Naive thymus-derived CD8-positive, alpha-beta T cell (primary cell): ENCODE measurements at regions not wholly inside any gene's neighbourhood (a gene's known extent, or its start where the extent isn't known, plus 50 kb on each side); places are given as distances from the start of the nearest gene placed in this dataset.

Source experiments
- ATAC-seq, 2 donors: fragments of 150-1000 bp; cut with Tn5 transposase in 1 of 2; sonication (Bioruptor Pico), chemical (Tn5 transposase) in 1 of 2; 1 replicate in 1 of 2; 2 replicates in 1 of 2; pipeline ENCODE4 v1.10.0; 2021; ENCODE audit warnings: mild to moderate bottlenecking in 2 of 2, moderate library complexity in 2 of 2
- POLR2A ChIA-PET: fragments of 350-600 bp; sonication (Branson Sonifier 250); formaldehyde crosslinking; loops from one replicate; lab custom pipeline; 2021; ENCODE audit warnings: antibody characterized with exemption; lab: Charles Lee
- DNase-seq, 10 donors: peaks; one replicate each; pipeline versions ENCODE4 v3.0.0 to v3.0.0-alpha.2; 2020 to 2022
- H3K27ac Mint-ChIP-seq, 10 donors: one replicate each; pipeline ENCODE4 v1.8.0; 2020 to 2022; ENCODE audit warnings: mild to moderate bottlenecking in 10 of 10, mixed read lengths in 10 of 10, moderate library complexity in 4 of 10, inconsistent platforms in 1 of 10
- H3K27me3 Mint-ChIP-seq, 5 donors: one replicate each; pipeline ENCODE4 v1.8.0; 2021 to 2022; ENCODE audit warnings: mixed read lengths in 5 of 5
- H3K36me3 Mint-ChIP-seq, 3 donors: one replicate each; pipeline ENCODE4 v1.8.0; 2020 to 2022; ENCODE audit warnings: mixed read lengths in 3 of 3, mild to moderate bottlenecking in 2 of 3, inconsistent platforms in 1 of 3
- H3K4me1 Mint-ChIP-seq, 4 donors: one replicate each; pipeline ENCODE4 v1.8.0; 2021 to 2022; ENCODE audit warnings: mixed read lengths in 4 of 4
- H3K4me3 Mint-ChIP-seq, 10 donors: one replicate each; pipeline ENCODE4 v1.8.0; 2020 to 2022; ENCODE audit warnings: mild to moderate bottlenecking in 10 of 10, mixed read lengths in 10 of 10, moderate library complexity in 6 of 10, inconsistent platforms in 1 of 10
- H3K9me3 Mint-ChIP-seq, 9 donors: one replicate each; pipeline ENCODE4 v1.8.0; 2020 to 2022; ENCODE audit warnings: mixed read lengths in 9 of 9, mild to moderate bottlenecking in 3 of 9, inconsistent platforms in 1 of 9, moderate library complexity in 1 of 9

DNA sequence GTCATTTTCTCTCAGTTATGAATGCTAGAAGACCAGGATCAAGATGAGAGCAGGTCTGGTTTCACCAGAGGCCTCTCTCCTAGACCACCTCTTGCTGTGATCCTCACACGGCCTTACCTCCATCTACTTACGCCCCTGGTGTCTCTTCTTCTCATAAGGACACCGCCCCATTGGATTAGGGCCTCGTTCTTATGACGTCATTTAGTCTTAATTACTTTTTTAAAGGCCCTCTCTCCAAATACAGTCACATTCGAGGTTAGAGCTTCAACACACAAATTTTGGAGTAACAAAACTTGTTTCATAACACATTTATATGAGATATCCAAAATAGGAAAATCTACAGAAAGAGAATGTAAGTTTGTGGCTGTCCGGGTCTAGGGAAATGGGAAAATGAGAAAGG, 391.0 kb upstream of the PITX2 start:
- POLR2A ChIA-PET, result no interaction called here
- DNase-seq (no peak), ATAC-seq (no peak)
- Mint-ChIP-seq H3K4me3 (no peak overlapping the region), H3K4me1 (no peaks in the 10 kb centered on the region), H3K36me3 (no peaks in the 10 kb centered on the region), H3K27me3 (no peaks in the 10 kb centered on the region), H3K27ac (no peak overlapping the region), H3K9me3 (peaks cover 0 to 12% (median 2%) of the 10 kb centered on the region in 9 donors)

DNA sequence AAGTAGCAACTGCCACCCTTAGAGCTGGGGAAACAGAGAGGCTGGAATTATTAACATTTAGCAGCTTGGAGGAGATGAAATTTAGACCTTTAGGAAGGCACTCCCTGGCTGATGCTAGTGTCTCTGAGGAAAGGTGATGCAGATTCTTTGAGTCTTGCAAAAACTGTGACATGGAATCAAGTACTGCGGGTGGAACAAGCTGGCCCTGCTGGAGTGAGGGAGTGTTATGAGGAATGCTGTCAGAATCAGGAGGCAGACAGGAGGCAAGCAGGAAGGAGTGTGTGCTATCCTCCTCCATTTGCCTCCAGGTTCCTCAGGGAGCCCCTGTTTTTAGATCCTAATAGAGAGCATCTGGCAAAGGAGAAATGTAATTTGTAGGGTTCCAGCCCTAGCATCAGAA, 391.7 kb upstream of the PITX2 start:
- Mint-ChIP-seq H3K27me3 (no peaks in the 10 kb centered on the region), H3K4me1 (no peaks in the 10 kb centered on the region), H3K27ac (no peak overlapping the region), H3K4me3 (no peak overlapping the region), H3K36me3 (no peaks in the 10 kb centered on the region), H3K9me3 (peaks cover 0 to 12% (median 2%) of the 10 kb centered on the region in 9 donors)
- POLR2A ChIA-PET, result no interaction called here
- DNase-seq (no peak), ATAC-seq (no peak)

DNA sequence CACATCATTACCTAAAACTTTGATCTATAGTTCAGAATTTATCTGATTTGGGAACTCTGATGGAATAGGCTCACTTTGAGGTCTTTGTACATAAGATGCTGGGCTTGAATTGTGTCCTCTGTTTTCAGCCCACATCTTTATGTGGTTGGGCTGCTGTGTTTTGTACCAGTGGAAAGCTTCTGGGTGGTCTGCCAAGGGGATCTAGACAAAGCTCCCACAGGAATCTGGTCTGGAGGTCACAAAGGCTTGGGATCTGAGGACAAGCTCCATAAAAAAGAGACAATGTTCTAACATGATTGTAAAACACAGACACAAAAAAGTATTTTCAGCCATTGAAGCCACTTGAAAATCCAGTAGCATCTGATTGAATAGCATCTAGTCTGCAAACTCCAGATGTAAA, 393.5 kb upstream of the PITX2 start:
- no peaks in the 10 kb centered on the region for H3K27me3 Mint-ChIP-seq
- ATAC-seq (no peak), DNase-seq (no peak)
- POLR2A ChIA-PET, result no interaction called here
- no peak overlapping the region for H3K27ac Mint-ChIP-seq
- peaks cover 0 to 12% (median 2%) of the 10 kb centered on the region in 9 donors for H3K9me3 Mint-ChIP-seq
- H3K4me3 Mint-ChIP-seq, result no peak overlapping the region
- no peaks in the 10 kb centered on the region for H3K36me3 Mint-ChIP-seq
- no peaks in the 10 kb centered on the region for H3K4me1 Mint-ChIP-seq

GRCh38 chr4:111018216-111018615, 395.3 kb upstream of the PITX2 start:
- Mint-ChIP-seq H3K9me3 (peaks cover 0 to 12% (median 3%) of the 10 kb centered on the region in 9 donors), H3K4me1 (no peaks in the 10 kb centered on the region), H3K36me3 (no peaks in the 10 kb centered on the region), H3K27me3 (no peaks in the 10 kb centered on the region), H3K4me3 (no peak overlapping the region), H3K27ac (no peak overlapping the region)
- no peak for ATAC-seq
- no peak for DNase-seq
- POLR2A ChIA-PET, result no interaction called here

GRCh38 chr4:111020476-111020875, 397.6 kb upstream of the PITX2 start:
- POLR2A ChIA-PET, result no interaction called here
- ATAC-seq, result no peak
- H3K27ac Mint-ChIP-seq, result no peak overlapping the region
- no peaks in the 10 kb centered on the region for H3K4me1 Mint-ChIP-seq
- DNase-seq, result no peak
- peaks cover 0 to 4% (median 0%) of the 10 kb centered on the region in 9 donors for H3K9me3 Mint-ChIP-seq
- H3K4me3 Mint-ChIP-seq, result no peak overlapping the region
- no peaks in the 10 kb centered on the region for H3K36me3 Mint-ChIP-seq
- peaks cover 0 to 1% (median 0%) of the 10 kb centered on the region in 5 donors for H3K27me3 Mint-ChIP-seq

GRCh38 chr4:111020961-111021360, 398.1 kb upstream of the PITX2 start:
- Mint-ChIP-seq H3K27ac (no peak overlapping the region), H3K4me3 (no peak overlapping the region), H3K4me1 (no peaks in the 10 kb centered on the region), H3K9me3 (peaks cover 0 to 4% (median 0%) of the 10 kb centered on the region in 9 donors), H3K36me3 (no peaks in the 10 kb centered on the region), H3K27me3 (peaks cover 0 to 1% (median 0%) of the 10 kb centered on the region in 5 donors)
- ATAC-seq (no peak), DNase-seq (no peak)
- POLR2A ChIA-PET, result no interaction called here

GRCh38 chr4:111022758-111023157, 399.9 kb upstream of the PITX2 start:
- Mint-ChIP-seq H3K9me3 (peaks cover 0 to 8% (median 0%) of the 10 kb centered on the region in 9 donors), H3K36me3 (no peaks in the 10 kb centered on the region), H3K4me3 (no peak overlapping the region), H3K4me1 (no peaks in the 10 kb centered on the region), H3K27ac (no peak overlapping the region), H3K27me3 (peaks cover 0 to 1% (median 0%) of the 10 kb centered on the region in 5 donors)
- POLR2A ChIA-PET, result no interaction called here
- ATAC-seq (no peak), DNase-seq (no peak)

GRCh38 chr4:111027526-111027925, 404.6 kb upstream of the PITX2 start:
- no peak for ATAC-seq

DNA sequence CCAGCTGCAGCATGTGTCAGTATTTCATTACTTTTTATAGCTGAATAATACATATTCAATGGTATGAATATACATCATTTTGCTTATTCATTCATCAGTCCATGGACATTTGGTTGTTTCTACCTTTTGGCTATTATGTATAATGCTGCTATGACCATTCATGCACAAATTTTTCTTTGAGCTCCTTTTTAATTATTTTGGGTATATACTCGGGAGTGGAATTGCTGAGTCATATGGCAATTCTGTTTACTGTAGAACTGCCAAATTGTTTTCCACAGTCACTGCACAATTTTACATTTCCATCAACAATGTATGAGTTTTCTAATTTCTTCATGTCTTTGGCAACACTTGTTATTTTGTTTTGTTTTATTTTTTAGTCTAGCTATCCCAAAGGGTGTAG, 405.9 kb upstream of the PITX2 start:
- H3K4me3 Mint-ChIP-seq, result no peak overlapping the region
- H3K9me3 Mint-ChIP-seq, result peaks cover 0 to 12% (median 3%) of the 10 kb centered on the region in 9 donors
- POLR2A ChIA-PET, result no interaction called here

More at GRCh38 chr4:111027526-111027925, 404.6 kb upstream of the PITX2 start:
- H3K36me3 Mint-ChIP-seq, result no peaks in the 10 kb centered on the region
- H3K4me1 Mint-ChIP-seq, result no peaks in the 10 kb centered on the region
- DNase-seq, result no peak
- peaks cover 0 to 12% (median 3%) of the 10 kb centered on the region in 9 donors for H3K9me3 Mint-ChIP-seq
- POLR2A ChIA-PET, result no interaction called here
- H3K27ac Mint-ChIP-seq, result no peak overlapping the region
- peaks cover 0 to 1% (median 0%) of the 10 kb centered on the region in 5 donors for H3K27me3 Mint-ChIP-seq
- H3K4me3 Mint-ChIP-seq, result no peak overlapping the region

GRCh38 chr4:111031001-111031579, 408.2 kb upstream of the PITX2 start:
- peaks cover 0 to 12% (median 3%) of the 10 kb centered on the region in 9 donors for H3K9me3 Mint-ChIP-seq
- no peak overlapping the region for H3K4me3 Mint-ChIP-seq
- H3K36me3 Mint-ChIP-seq, result no peaks in the 10 kb centered on the region
- DNase-seq (no peak), ATAC-seq (no peak)
- H3K27ac Mint-ChIP-seq, result no peak overlapping the region
- no peaks in the 10 kb centered on the region for H3K27me3 Mint-ChIP-seq
- no peaks in the 10 kb centered on the region for H3K4me1 Mint-ChIP-seq
- POLR2A ChIA-PET, result no interaction called here

More for the DNA sequence above, 405.9 kb upstream of the PITX2 start:
- peaks cover 0 to 1% (median 0%) of the 10 kb centered on the region in 5 donors for H3K27me3 Mint-ChIP-seq
- ATAC-seq, result no peak
- no peak overlapping the region for H3K27ac Mint-ChIP-seq
- no peaks in the 10 kb centered on the region for H3K36me3 Mint-ChIP-seq
- no peaks in the 10 kb centered on the region for H3K4me1 Mint-ChIP-seq
- no peak for DNase-seq

GRCh38 chr4:111031596-111031995, 408.7 kb upstream of the PITX2 start:
- H3K4me1 Mint-ChIP-seq, result no peaks in the 10 kb centered on the region

DNA sequence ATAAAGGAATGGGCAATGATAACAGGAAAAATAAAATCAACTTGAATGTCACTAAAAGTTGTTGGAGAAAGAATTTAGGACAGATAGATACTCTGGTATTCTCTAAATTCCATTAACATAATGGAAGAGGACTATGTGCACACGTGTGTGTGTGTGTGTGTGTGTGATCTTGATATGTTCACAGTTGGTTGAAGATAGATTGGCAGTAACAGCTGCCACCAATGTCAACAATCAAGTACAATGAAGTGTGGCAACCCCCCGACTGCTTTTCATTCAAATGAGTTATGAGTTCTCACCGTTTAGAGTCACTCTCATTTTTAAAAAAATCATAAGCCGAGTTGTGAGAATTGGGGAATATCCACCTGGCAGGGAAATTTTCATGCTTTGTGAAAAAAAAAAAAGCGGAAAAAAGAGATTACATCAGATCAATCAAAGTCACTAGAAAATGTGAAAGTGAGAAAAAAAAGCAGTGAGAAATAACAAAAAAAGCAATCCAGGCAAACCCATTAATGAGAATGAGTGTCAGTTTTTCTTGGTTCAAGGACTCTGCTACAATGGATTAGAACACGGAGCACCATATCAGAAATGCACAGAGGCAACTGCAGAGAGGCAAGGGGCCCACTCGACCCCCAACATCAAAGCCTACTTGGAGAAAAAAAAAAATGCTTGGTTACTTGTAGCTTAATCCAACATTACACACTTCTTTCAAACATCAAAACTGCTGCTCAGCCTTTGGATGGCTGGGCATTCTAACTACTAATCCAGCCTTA, 414.9 kb upstream of the PITX2 start:
- Mint-ChIP-seq H3K4me1 (no peaks in the 10 kb centered on the region), H3K27ac (no peak overlapping the region), H3K4me3 (no peak overlapping the region), H3K9me3 (peaks cover 0 to 10% (median 0%) of the 10 kb centered on the region in 9 donors), H3K36me3 (no peaks in the 10 kb centered on the region), H3K27me3 (no peaks in the 10 kb centered on the region)
- POLR2A ChIA-PET, result no interaction called here
- DNase-seq (no peak), ATAC-seq (no peak)

More at GRCh38 chr4:111031596-111031995, 408.7 kb upstream of the PITX2 start:
- no peaks in the 10 kb centered on the region for H3K27me3 Mint-ChIP-seq
- no peak for ATAC-seq
- no peak overlapping the region for H3K4me3 Mint-ChIP-seq
- H3K9me3 Mint-ChIP-seq, result peaks cover 0 to 12% (median 3%) of the 10 kb centered on the region in 9 donors
- H3K36me3 Mint-ChIP-seq, result no peaks in the 10 kb centered on the region
- POLR2A ChIA-PET, result no interaction called here
- no peak for DNase-seq
- H3K27ac Mint-ChIP-seq, result no peak overlapping the region

DNA sequence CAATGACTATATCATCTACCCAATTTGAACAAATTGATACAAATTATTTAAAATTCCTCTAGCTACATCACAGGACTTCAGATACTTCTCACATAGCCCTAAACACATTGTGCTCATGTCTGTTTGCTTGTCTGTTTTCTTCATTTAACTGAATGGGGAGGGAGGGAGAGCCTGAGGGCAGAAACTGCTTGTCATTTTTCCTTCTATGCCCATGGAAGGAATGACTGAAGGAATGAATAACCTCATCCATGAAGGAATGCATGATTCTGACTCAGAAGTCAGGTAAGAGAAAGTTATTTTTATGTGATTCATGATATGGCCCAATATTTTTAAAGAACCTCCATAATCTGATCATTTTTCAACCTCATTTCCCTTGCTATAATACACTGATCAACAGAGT, 418.0 kb upstream of the PITX2 start:
- Mint-ChIP-seq H3K27ac (no peak overlapping the region), H3K4me1 (no peaks in the 10 kb centered on the region), H3K36me3 (no peaks in the 10 kb centered on the region), H3K4me3 (no peak overlapping the region), H3K9me3 (peaks cover 0 to 10% (median 2%) of the 10 kb centered on the region in 9 donors), H3K27me3 (no peaks in the 10 kb centered on the region)
- DNase-seq, result no peak
- no peak for ATAC-seq
- POLR2A ChIA-PET, result no interaction called here
